ENCODE measurements at regions not wholly inside any gene's neighbourhood (a gene's known extent, or its start where the extent isn't known, plus 50 kb on each side); places are given as distances from the start of the nearest gene placed in this dataset.

DNA sequence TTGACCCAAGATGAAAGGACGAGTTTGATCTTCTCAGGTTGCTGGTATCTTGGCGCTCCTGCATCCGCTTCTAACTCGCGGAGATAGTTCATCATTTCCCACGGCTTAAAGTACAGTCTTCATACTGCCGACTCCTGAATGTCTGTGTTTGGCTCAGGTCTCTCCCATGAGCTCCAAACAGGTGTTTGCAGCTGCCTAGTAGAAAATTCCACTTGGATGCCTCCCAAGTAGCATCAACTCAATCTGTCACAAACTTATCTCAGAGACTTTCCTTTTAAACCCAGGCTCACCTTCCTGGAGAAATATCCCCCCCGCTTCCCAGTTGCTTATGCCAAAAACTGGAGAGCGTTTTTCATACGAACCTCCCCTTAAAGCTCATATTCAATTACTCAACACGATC, 986.5 kb downstream of the TBC1D22A start (continued):
- TF ChIP-seq, protein P1, sequence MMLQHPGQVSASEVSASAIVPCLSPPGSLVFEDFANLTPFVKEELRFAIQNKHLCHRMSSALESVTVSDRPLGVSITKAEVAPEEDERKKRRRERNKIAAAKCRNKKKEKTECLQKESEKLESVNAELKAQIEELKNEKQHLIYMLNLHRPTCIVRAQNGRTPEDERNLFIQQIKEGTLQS (IDR thresholded peaks at IDR 0.05), result no peak
- TF ChIP-seq POLR2A (IDR thresholded peaks at IDR 0.05; ENCODE audit: borderline replicate concordance, extremely low read depth, insufficient read depth, insufficient read length) (no peak), EGR1 (IDR thresholded peaks at IDR 0.05; ENCODE audit: low read depth) (no peak), POLR2AphosphoS5 (IDR thresholded peaks at IDR 0.05; ENCODE audit: low read depth, low read length) (no peak), JUND (IDR thresholded peaks at IDR 0.05) (no peak), SP1 (IDR thresholded peaks at IDR 0.05; ENCODE audit: low read depth) (no peak), RAD21 (IDR thresholded peaks at IDR 0.05; ENCODE audit: low read depth) (no peak), YY1 (IDR thresholded peaks at IDR 0.05; ENCODE audit: extremely low read depth, insufficient replicate concordance, low read depth, low read length) (no peak)

- H3K79me2 ChIP-seq (ENCODE audit: insufficient read depth, low read length), result no peaks in the 10 kb centered on the region
- no peak overlapping the region for H3K4me3 ChIP-seq (replicated peaks in 1 of 2; ENCODE audit: low read depth in 1 of 2, low read length in 2 of 2)
- no peaks in the 10 kb centered on the region for H4K20me1 ChIP-seq (ENCODE audit: insufficient read depth)
- no peaks in the 10 kb centered on the region for H3K4me1 ChIP-seq (ENCODE audit: control insufficient read depth in 1 of 2, insufficient read depth in 2 of 2, low read length in 2 of 2)
- POLR2A ChIA-PET, result no interaction called here
- intact Hi-C loops (cut with micrococcal nuclease), result no loop called here
- RAD21 ChIA-PET (ENCODE audit: low non-redundant PET in 1 of 2, low total read pairs in 2 of 2, uncharacterized antibody in 2 of 2, unreplicated experiment in 2 of 2), result no interaction called here
- CTCF ChIA-PET, result no interaction called here
- H3K27me3 ChIP-seq (ENCODE audit: insufficient read depth, low read length), result no peaks in the 10 kb centered on the region
- no peak for ATAC-seq
- H3K27ac ChIP-seq (ENCODE audit: low read depth, low read length), result no peak overlapping the region
- no peak overlapping the region for H3K4me2 ChIP-seq (ENCODE audit: low read length)
- DNase-seq (ENCODE audit: low read depth, low spot score), result no peak
- no peak for TF ChIP-seq EZH2phosphoT487 (IDR thresholded peaks at IDR 0.05; ENCODE audit: borderline replicate concordance)
- TF ChIP-seq, protein P1 (IDR thresholded peaks at IDR 0.05), result no peak
- TF ChIP-seq ZNF274 (IDR thresholded peaks at IDR 0.05; ENCODE audit: low read depth, low read length), result no peak
- TF ChIP-seq ELF1 (IDR thresholded peaks at IDR 0.05; ENCODE audit: borderline replicate concordance, low read depth), result no peak
- TF ChIP-seq POLR2AphosphoS5 (IDR thresholded peaks at IDR 0.05; ENCODE audit: low read depth, low read length), result no peak
- TF ChIP-seq EZH2 (IDR thresholded peaks at IDR 0.05), result no peak
- TF ChIP-seq SRF (IDR thresholded peaks at IDR 0.05; ENCODE audit: low read depth), result no peak
- TF ChIP-seq RAD21 (IDR thresholded peaks at IDR 0.05; ENCODE audit: low read depth), result no peak
- TF ChIP-seq EGR1 (IDR thresholded peaks at IDR 0.05; ENCODE audit: low read depth), result no peak
- no peak for TF ChIP-seq POLR2A (IDR thresholded peaks at IDR 0.05; ENCODE audit: borderline replicate concordance, extremely low read depth, insufficient read depth, insufficient read length)
- TF ChIP-seq, protein P2, sequence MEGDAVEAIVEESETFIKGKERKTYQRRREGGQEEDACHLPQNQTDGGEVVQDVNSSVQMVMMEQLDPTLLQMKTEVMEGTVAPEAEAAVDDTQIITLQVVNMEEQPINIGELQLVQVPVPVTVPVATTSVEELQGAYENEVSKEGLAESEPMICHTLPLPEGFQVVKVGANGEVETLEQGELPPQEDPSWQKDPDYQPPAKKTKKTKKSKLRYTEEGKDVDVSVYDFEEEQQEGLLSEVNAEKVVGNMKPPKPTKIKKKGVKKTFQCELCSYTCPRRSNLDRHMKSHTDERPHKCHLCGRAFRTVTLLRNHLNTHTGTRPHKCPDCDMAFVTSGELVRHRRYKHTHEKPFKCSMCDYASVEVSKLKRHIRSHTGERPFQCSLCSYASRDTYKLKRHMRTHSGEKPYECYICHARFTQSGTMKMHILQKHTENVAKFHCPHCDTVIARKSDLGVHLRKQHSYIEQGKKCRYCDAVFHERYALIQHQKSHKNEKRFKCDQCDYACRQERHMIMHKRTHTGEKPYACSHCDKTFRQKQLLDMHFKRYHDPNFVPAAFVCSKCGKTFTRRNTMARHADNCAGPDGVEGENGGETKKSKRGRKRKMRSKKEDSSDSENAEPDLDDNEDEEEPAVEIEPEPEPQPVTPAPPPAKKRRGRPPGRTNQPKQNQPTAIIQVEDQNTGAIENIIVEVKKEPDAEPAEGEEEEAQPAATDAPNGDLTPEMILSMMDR (IDR thresholded peaks at IDR 0.05 in 2 of 3, conservative IDR thresholded peaks at IDR 0.05 in 1 of 3; ENCODE audit: borderline replicate concordance in 1 of 3, insufficient read depth in 1 of 3, low read depth in 2 of 3, low read length in 2 of 3), result no peak
- TF ChIP-seq CBX3 (IDR thresholded peaks at IDR 0.05; ENCODE audit: low read depth), result no peak
- no peaks in the 10 kb centered on the region for H3K9me2 ChIP-seq (ENCODE audit: insufficient read depth)
- no peaks in the 10 kb centered on the region for H3K36me3 ChIP-seq (ENCODE audit: control insufficient read depth in 1 of 2, insufficient read depth in 2 of 2, low read length in 2 of 2)
- peaks cover 0 to 4% of the 10 kb centered on the region in 2 experiments; a peak in 1 of 4 replicates for H3K9me3 ChIP-seq (ENCODE audit: control insufficient read depth in 1 of 2, insufficient read depth in 1 of 2, low read depth in 1 of 2, low read length in 2 of 2)
- H3K9ac ChIP-seq (ENCODE audit: low read length), result no peak overlapping the region
- no TSS peak for BruUV-seq (replicated peaks)
- no peak overlapping the region for H2AFZ ChIP-seq (ENCODE audit: low read depth, low read length, poor library complexity, severe bottlenecking)
Observed at GRCh38 chr22:47748271-47748670, 985.8 kb downstream of the TBC1D22A start.
